ENCODE measurements at regions not wholly inside any gene's neighbourhood (a gene's known extent, or its start where the extent isn't known, plus 50 kb on each side); places are given as distances from the start of the nearest gene placed in this dataset.

DNA sequence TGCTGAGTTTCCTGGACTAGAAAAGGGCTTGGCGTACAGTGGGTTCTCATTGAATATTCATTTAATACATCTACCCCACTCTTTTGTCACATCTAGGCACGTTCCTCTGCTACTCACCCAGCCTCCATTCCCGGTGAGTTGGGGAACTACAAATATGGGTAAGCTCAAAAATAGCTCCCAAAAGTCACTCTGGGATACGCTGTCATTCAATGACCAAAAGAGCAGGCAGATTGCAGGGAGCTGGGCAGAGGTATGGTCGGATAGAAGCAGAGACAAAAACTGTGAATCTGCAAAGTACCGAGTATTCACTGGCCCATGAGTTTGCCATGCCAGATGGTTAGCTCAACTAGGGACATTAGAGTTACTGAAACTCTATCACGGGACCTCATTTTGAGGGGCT is 103.9 kb upstream of the SASH1 start:
- no peak for DNase-seq (ENCODE audit: low spot score)
- no peaks in the 10 kb centered on the region for H3K36me3 Mint-ChIP-seq
- no peak overlapping the region for H3K27ac Mint-ChIP-seq
- H3K4me1 Mint-ChIP-seq: peaks cover 19% of the 10 kb centered on the region
- H3K27me3 Mint-ChIP-seq (ENCODE audit: low read depth): no peaks in the 10 kb centered on the region
- H3K4me3 Mint-ChIP-seq: no peak overlapping the region
- ATAC-seq: no peak
- no peaks in the 10 kb centered on the region for H3K9me3 Mint-ChIP-seq
- POLR2A ChIA-PET: no interaction called here
- TF ChIP-seq GTF2I (CRISPR knock-in tag; conservative IDR thresholded peaks at IDR 0.05) (no peak), NFE2L1 (CRISPR knock-in tag; IDR thresholded peaks at IDR 0.05) (no peak), GABPB1 (CRISPR knock-in tag; IDR thresholded peaks at IDR 0.05) (no peak), NFATC4 (CRISPR knock-in tag; IDR thresholded peaks at IDR 0.05) (no peak), CREB1 (CRISPR knock-in tag; IDR thresholded peaks at IDR 0.05) (no peak), EMX1 (CRISPR knock-in tag; IDR thresholded peaks at IDR 0.05) (no peak), JAZF1 (CRISPR knock-in tag; IDR thresholded peaks at IDR 0.05) (no peak), TEAD4 (CRISPR knock-in tag; IDR thresholded peaks at IDR 0.05) (no peak), TCF7 (CRISPR knock-in tag; IDR thresholded peaks at IDR 0.05; ENCODE audit: low read depth) (no peak)
- TF ChIP-seq, protein P1, sequence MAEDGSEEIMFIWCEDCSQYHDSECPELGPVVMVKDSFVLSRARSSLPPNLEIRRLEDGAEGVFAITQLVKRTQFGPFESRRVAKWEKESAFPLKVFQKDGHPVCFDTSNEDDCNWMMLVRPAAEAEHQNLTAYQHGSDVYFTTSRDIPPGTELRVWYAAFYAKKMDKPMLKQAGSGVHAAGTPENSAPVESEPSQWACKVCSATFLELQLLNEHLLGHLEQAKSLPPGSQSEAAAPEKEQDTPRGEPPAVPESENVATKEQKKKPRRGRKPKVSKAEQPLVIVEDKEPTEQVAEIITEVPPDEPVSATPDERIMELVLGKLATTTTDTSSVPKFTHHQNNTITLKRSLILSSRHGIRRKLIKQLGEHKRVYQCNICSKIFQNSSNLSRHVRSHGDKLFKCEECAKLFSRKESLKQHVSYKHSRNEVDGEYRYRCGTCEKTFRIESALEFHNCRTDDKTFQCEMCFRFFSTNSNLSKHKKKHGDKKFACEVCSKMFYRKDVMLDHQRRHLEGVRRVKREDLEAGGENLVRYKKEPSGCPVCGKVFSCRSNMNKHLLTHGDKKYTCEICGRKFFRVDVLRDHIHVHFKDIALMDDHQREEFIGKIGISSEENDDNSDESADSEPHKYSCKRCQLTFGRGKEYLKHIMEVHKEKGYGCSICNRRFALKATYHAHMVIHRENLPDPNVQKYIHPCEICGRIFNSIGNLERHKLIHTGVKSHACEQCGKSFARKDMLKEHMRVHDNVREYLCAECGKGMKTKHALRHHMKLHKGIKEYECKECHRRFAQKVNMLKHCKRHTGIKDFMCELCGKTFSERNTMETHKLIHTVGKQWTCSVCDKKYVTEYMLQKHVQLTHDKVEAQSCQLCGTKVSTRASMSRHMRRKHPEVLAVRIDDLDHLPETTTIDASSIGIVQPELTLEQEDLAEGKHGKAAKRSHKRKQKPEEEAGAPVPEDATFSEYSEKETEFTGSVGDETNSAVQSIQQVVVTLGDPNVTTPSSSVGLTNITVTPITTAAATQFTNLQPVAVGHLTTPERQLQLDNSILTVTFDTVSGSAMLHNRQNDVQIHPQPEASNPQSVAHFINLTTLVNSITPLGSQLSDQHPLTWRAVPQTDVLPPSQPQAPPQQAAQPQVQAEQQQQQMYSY (CRISPR knock-in tag; IDR thresholded peaks at IDR 0.05): no peak
- TF ChIP-seq, protein P2, sequence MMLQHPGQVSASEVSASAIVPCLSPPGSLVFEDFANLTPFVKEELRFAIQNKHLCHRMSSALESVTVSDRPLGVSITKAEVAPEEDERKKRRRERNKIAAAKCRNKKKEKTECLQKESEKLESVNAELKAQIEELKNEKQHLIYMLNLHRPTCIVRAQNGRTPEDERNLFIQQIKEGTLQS (CRISPR knock-in tag; conservative IDR thresholded peaks at IDR 0.05): no peak
- CTCF ChIA-PET: interaction anchor here (0.7 kb wide), 1 partner anchor 98 kb away, joined by 3 read pairs; no protein-coding TSS in a partner anchor

DNA sequence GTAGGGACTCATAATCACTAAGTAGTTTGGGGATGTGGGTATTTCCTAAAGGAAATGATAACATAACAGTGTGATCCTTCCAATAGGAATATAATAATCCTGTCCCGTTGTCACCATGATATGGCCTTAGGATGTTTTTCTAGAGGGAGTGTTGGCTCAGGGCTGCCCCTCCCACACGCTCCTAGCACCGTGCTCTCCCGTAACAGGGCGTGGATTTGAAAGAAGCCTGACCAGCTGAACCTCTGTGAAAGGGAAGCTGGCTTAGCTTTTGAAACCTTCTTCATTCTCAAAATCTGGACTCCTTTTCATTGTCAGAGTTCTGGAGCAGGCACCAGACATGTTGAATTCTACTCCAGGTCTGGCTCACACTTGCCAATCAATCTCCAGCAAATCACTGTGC is 103.4 kb upstream of the SASH1 start:
- no peak for ATAC-seq
- no peak for DNase-seq (ENCODE audit: low spot score)
- Mint-ChIP-seq H3K9me3 (no peaks in the 10 kb centered on the region), H3K27me3 (ENCODE audit: low read depth) (no peaks in the 10 kb centered on the region; the same call in 1 of the 2 replicates), H3K36me3 (no peaks in the 10 kb centered on the region), H3K4me1 (peaks cover 19% of the 10 kb centered on the region), H3K4me3 (no peak overlapping the region), H3K27ac (no peak overlapping the region)
- POLR2A ChIA-PET: no interaction called here
- no peak for TF ChIP-seq FOXJ3 (CRISPR knock-in tag; IDR thresholded peaks at IDR 0.05; ENCODE audit: borderline replicate concordance)
- TF ChIP-seq SMAD3 (CRISPR knock-in tag; IDR thresholded peaks at IDR 0.05; ENCODE audit: borderline replicate concordance): no peak
- no peak for TF ChIP-seq ZNF219 (CRISPR knock-in tag; IDR thresholded peaks at IDR 0.05; ENCODE audit: borderline replicate concordance)
- TF ChIP-seq, protein P3, sequence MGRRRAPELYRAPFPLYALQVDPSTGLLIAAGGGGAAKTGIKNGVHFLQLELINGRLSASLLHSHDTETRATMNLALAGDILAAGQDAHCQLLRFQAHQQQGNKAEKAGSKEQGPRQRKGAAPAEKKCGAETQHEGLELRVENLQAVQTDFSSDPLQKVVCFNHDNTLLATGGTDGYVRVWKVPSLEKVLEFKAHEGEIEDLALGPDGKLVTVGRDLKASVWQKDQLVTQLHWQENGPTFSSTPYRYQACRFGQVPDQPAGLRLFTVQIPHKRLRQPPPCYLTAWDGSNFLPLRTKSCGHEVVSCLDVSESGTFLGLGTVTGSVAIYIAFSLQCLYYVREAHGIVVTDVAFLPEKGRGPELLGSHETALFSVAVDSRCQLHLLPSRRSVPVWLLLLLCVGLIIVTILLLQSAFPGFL (CRISPR knock-in tag; IDR thresholded peaks at IDR 0.05; ENCODE audit: borderline replicate concordance): no peak
- TF ChIP-seq KAT7 (CRISPR knock-in tag; IDR thresholded peaks at IDR 0.05; ENCODE audit: borderline replicate concordance): no peak
- no peak for TF ChIP-seq SMAD4 (CRISPR knock-in tag; IDR thresholded peaks at IDR 0.05)
- no peak for TF ChIP-seq FOXP1 (CRISPR knock-in tag; IDR thresholded peaks at IDR 0.05; ENCODE audit: borderline replicate concordance)
- no peak for TF ChIP-seq ZNF317 (CRISPR knock-in tag; IDR thresholded peaks at IDR 0.05; ENCODE audit: borderline replicate concordance, low read depth)
- TF ChIP-seq, protein P4, sequence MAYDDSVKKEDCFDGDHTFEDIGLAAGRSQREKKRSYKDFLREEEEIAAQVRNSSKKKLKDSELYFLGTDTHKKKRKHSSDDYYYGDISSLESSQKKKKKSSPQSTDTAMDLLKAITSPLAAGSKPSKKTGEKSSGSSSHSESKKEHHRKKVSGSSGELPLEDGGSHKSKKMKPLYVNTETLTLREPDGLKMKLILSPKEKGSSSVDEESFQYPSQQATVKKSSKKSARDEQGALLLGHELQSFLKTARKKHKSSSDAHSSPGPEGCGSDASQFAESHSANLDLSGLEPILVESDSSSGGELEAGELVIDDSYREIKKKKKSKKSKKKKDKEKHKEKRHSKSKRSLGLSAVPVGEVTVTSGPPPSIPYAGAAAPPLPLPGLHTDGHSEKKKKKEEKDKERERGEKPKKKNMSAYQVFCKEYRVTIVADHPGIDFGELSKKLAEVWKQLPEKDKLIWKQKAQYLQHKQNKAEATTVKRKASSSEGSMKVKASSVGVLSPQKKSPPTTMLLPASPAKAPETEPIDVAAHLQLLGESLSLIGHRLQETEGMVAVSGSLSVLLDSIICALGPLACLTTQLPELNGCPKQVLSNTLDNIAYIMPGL (CRISPR knock-in tag; IDR thresholded peaks at IDR 0.05): no peak
- TF ChIP-seq, protein P5, sequence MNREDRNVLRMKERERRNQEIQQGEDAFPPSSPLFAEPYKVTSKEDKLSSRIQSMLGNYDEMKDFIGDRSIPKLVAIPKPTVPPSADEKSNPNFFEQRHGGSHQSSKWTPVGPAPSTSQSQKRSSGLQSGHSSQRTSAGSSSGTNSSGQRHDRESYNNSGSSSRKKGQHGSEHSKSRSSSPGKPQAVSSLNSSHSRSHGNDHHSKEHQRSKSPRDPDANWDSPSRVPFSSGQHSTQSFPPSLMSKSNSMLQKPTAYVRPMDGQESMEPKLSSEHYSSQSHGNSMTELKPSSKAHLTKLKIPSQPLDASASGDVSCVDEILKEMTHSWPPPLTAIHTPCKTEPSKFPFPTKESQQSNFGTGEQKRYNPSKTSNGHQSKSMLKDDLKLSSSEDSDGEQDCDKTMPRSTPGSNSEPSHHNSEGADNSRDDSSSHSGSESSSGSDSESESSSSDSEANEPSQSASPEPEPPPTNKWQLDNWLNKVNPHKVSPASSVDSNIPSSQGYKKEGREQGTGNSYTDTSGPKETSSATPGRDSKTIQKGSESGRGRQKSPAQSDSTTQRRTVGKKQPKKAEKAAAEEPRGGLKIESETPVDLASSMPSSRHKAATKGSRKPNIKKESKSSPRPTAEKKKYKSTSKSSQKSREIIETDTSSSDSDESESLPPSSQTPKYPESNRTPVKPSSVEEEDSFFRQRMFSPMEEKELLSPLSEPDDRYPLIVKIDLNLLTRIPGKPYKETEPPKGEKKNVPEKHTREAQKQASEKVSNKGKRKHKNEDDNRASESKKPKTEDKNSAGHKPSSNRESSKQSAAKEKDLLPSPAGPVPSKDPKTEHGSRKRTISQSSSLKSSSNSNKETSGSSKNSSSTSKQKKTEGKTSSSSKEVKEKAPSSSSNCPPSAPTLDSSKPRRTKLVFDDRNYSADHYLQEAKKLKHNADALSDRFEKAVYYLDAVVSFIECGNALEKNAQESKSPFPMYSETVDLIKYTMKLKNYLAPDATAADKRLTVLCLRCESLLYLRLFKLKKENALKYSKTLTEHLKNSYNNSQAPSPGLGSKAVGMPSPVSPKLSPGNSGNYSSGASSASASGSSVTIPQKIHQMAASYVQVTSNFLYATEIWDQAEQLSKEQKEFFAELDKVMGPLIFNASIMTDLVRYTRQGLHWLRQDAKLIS (CRISPR knock-in tag; IDR thresholded peaks at IDR 0.05; ENCODE audit: borderline replicate concordance): no peak
- no peak for TF ChIP-seq ZNF396 (CRISPR knock-in tag; IDR thresholded peaks at IDR 0.05; ENCODE audit: borderline replicate concordance)
- no peak for TF ChIP-seq IRF2 (CRISPR knock-in tag; IDR thresholded peaks at IDR 0.05; ENCODE audit: borderline replicate concordance, low read depth)
- no peak for TF ChIP-seq PRRX2 (CRISPR knock-in tag; IDR thresholded peaks at IDR 0.05)
- CTCF ChIA-PET: interaction anchor here (0.7 kb wide), 1 partner anchor 98 kb away, joined by 3 read pairs; no protein-coding TSS in a partner anchor
